ENCODE measurements at regions not wholly inside any gene's neighbourhood (a gene's known extent, or its start where the extent isn't known, plus 50 kb on each side); places are given as distances from the start of the nearest gene placed in this dataset.

GRCh38 chr4:176872461-176872860 is 79.7 kb upstream of the VEGFC start:
- H2AFZ ChIP-seq (ENCODE audit: low read length): no peak overlapping the region
- no peaks in the 10 kb centered on the region for H3K9me2 ChIP-seq (replicated peaks; ENCODE audit: low read depth, low read length)
- H3K9me3 ChIP-seq (ENCODE audit: insufficient read depth, low read depth, low read length): 0 out of 2 replicates have a peak, but pooled peaks cover 3% of the 10 kb centered on the region
- H3K4me1 ChIP-seq (ENCODE audit: insufficient read depth, low read length, poor library complexity, severe bottlenecking): no peaks in the 10 kb centered on the region
- no peaks in the 10 kb centered on the region for H3K27me3 ChIP-seq (ENCODE audit: insufficient read depth, low read length, poor library complexity, severe bottlenecking)
- H3K36me3 ChIP-seq (ENCODE audit: insufficient read depth, low read length): no peaks in the 10 kb centered on the region
- H3F3A ChIP-seq (ENCODE audit: low read depth): no peaks in the 10 kb centered on the region
- no peak overlapping the region for H3K4me2 ChIP-seq (ENCODE audit: low read depth, low read length, poor library complexity, severe bottlenecking)
- no peak overlapping the region for H3K4me3 ChIP-seq (ENCODE audit: low read length, poor library complexity, severe bottlenecking)
- H4K20me1 ChIP-seq (ENCODE audit: insufficient read depth, low read length, poor library complexity, severe bottlenecking): no peaks in the 10 kb centered on the region
- no peak overlapping the region for H3K9ac ChIP-seq (ENCODE audit: low read depth, low read length, poor library complexity, severe bottlenecking)
- no peak for TF ChIP-seq CTCF (conservative IDR thresholded peaks at IDR 0.05; ENCODE audit: low read length)
- TF ChIP-seq EZH2phosphoT487 (IDR thresholded peaks at IDR 0.05; ENCODE audit: borderline replicate concordance): no peak
- no peaks in the 10 kb centered on the region for H3K79me2 ChIP-seq (ENCODE audit: insufficient read depth, low read length)

GRCh38 chr4:176874721-176875445 is 82.2 kb upstream of the VEGFC start:
- Histone ChIP-seq H3K36me3 (ENCODE audit: insufficient read depth, low read length) (no peaks in the 10 kb centered on the region), H4K20me1 (ENCODE audit: insufficient read depth, low read length, poor library complexity, severe bottlenecking) (no peaks in the 10 kb centered on the region), H3F3A (ENCODE audit: low read depth) (no peaks in the 10 kb centered on the region), H2AFZ (ENCODE audit: low read length) (no peak overlapping the region), H3K79me2 (ENCODE audit: insufficient read depth, low read length) (no peaks in the 10 kb centered on the region), H3K9me2 (replicated peaks; ENCODE audit: low read depth, low read length) (no peaks in the 10 kb centered on the region), H3K4me1 (ENCODE audit: insufficient read depth, low read length, poor library complexity, severe bottlenecking) (no peaks in the 10 kb centered on the region), H3K27me3 (ENCODE audit: insufficient read depth, low read length, poor library complexity, severe bottlenecking) (no peaks in the 10 kb centered on the region), H3K4me2 (ENCODE audit: low read depth, low read length, poor library complexity, severe bottlenecking) (no peak overlapping the region), H3K4me3 (ENCODE audit: low read length, poor library complexity, severe bottlenecking) (no peak overlapping the region), H3K9ac (ENCODE audit: low read depth, low read length, poor library complexity, severe bottlenecking) (no peak overlapping the region), H3K9me3 (ENCODE audit: insufficient read depth, low read depth, low read length) (0 out of 2 replicates have a peak, but pooled peaks cover 3% of the 10 kb centered on the region)
- no peak for TF ChIP-seq CTCF (conservative IDR thresholded peaks at IDR 0.05; ENCODE audit: low read length)

GRCh38 chr4:176875446-176875930 is 82.8 kb upstream of the VEGFC start:
- Histone ChIP-seq H3K4me2 (ENCODE audit: low read depth, low read length, poor library complexity, severe bottlenecking) (no peak overlapping the region), H4K20me1 (ENCODE audit: insufficient read depth, low read length, poor library complexity, severe bottlenecking) (no peaks in the 10 kb centered on the region), H3K4me3 (ENCODE audit: low read length, poor library complexity, severe bottlenecking) (no peak overlapping the region), H2AFZ (ENCODE audit: low read length) (no peak overlapping the region), H3K9me3 (ENCODE audit: insufficient read depth, low read depth, low read length) (0 out of 2 replicates have a peak, but pooled peaks cover 3% of the 10 kb centered on the region), H3K27me3 (ENCODE audit: insufficient read depth, low read length, poor library complexity, severe bottlenecking) (no peaks in the 10 kb centered on the region), H3K9ac (ENCODE audit: low read depth, low read length, poor library complexity, severe bottlenecking) (no peak overlapping the region), H3K4me1 (ENCODE audit: insufficient read depth, low read length, poor library complexity, severe bottlenecking) (no peaks in the 10 kb centered on the region), H3K9me2 (replicated peaks; ENCODE audit: low read depth, low read length) (no peaks in the 10 kb centered on the region), H3K79me2 (ENCODE audit: insufficient read depth, low read length) (no peaks in the 10 kb centered on the region), H3F3A (ENCODE audit: low read depth) (no peaks in the 10 kb centered on the region), H3K36me3 (ENCODE audit: insufficient read depth, low read length) (no peaks in the 10 kb centered on the region)
- TF ChIP-seq EZH2phosphoT487 (IDR thresholded peaks at IDR 0.05; ENCODE audit: borderline replicate concordance) (no peak), CTCF (conservative IDR thresholded peaks at IDR 0.05; ENCODE audit: low read length) (no peak)

All from Loucy (cell line).